Suprapubic skin (tissue), 4 donors: ENCODE measurements at regions not wholly inside any gene's neighbourhood (a gene's known extent, or its start where the extent isn't known, plus 50 kb on each side); places are given as distances from the start of the nearest gene placed in this dataset.

Source experiments
- CTCF ChIP-seq, 2 donors: fragments of 200-600 bp in 1 of 2; fragments of 450-650 bp in 1 of 2; sonication (generic) in 1 of 2; IDR thresholded peaks; one replicate each; pipeline ENCODE4 v1.5.1; 2016 to 2019; ENCODE audit warnings: antibody characterized with exemption in 2 of 2, mild to moderate bottlenecking in 1 of 2, moderate library complexity in 1 of 2
- EP300 ChIP-seq: sonication (generic); formaldehyde crosslinking; IDR thresholded peaks from one replicate; pipeline ENCODE4 v1.6.1; 2017; ENCODE audit warnings: antibody characterized with exemption
- POLR2A ChIP-seq, 2 donors: fragments of 450-650 bp; IDR thresholded peaks; one replicate each; pipeline ENCODE4 v1.6.1; 2017; ENCODE audit warnings: antibody characterized with exemption in 2 of 2, mild to moderate bottlenecking in 2 of 2, moderate library complexity in 2 of 2
- POLR2AphosphoS5 ChIP-seq, 3 donors: sonication (generic); formaldehyde crosslinking; IDR thresholded peaks; one replicate each; pipeline ENCODE4 v1.6.1; 2017; ENCODE audit warnings: antibody characterized with exemption in 3 of 3

DNA sequence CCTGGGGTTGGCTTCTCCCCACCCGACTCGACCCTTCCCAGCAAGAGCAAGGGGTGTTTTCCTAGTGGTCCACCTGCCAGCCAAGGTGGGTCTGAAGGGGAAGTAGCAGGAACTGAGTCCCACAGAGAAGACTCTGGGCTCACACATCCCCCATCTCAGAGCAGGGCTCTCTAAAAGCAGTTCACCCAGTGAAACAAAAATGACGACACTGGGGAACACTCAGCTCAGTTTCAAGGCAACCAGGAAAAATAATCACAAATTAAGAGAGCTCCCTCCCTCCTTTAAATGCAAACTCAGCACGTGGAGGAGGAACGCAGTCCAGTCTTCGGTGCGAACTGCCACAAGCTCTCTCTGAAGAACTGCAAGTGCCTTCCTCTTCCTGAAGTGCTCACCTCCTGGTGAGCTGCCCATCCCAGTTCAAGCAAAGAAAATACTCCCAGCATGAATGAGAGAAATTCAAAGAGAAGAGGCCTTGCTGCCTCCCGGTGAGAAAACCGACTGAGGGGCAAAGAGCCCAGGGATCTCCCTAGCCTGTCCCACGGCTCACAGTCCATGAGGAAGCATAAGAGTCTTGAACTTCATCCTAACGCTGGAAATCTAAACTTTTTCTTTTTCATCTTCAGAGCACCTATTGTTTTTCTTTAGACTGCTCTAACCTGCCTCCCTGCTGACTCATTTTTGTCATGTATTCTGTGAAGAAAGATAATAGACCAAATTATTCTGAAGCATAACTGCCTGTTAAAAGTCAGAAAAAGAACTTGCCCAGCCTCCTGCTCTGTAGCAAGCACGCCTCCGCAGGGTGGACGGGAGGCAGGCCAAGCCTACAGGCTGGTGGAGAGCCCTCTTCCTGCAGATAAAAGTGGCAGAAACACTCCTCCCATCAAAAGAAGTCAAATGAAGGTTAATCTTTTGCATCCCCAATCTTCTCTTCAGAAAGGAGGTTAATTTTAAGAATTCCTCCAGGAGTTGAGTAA lies 281.4 kb downstream of the HHIPL2 start:
- TF ChIP-seq CTCF (IDR thresholded peaks at IDR 0.05) (no peak), EP300 (no peak), POLR2AphosphoS5 (IDR thresholded peaks at IDR 0.05) (no peak), POLR2A (IDR thresholded peaks at IDR 0.05) (no peak)
